NCI-H1436 (cell line): ENCODE measurements at regions not wholly inside any gene's neighbourhood (a gene's known extent, or its start where the extent isn't known, plus 50 kb on each side); places are given as distances from the start of the nearest gene placed in this dataset.

Source experiments
- DNase-seq: peaks from one replicate; lab custom pipeline; 2025; lab: John Stamatoyannopoulos, UW

DNA sequence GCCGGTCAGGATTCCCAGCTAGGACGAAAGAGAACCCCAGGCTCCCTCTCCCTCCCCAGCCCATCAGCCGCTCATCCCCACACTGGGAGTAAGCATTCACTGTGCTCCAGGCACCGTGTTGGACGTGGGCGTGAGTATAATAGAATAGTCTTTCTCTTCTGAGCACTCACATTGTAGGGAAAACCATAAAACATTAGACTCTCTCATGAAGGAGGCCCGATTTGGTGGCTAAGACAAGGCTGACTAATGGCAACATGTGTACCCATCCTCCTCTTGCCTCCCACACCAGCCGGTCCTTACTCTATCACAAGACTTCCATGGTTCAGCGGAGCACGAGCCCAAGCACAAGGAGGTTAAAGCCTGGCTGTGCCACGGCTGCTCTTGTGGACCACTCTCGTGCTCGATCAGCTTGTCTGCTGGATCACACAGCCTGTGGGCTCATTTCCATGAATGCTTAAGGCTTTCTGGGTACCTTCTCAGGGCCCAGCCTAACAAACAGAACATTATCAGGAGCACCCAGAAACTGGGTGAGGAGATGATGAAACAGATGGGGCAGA lies 540.9 kb upstream of the RAB6C start:
- DNase-seq = no peak

DNA sequence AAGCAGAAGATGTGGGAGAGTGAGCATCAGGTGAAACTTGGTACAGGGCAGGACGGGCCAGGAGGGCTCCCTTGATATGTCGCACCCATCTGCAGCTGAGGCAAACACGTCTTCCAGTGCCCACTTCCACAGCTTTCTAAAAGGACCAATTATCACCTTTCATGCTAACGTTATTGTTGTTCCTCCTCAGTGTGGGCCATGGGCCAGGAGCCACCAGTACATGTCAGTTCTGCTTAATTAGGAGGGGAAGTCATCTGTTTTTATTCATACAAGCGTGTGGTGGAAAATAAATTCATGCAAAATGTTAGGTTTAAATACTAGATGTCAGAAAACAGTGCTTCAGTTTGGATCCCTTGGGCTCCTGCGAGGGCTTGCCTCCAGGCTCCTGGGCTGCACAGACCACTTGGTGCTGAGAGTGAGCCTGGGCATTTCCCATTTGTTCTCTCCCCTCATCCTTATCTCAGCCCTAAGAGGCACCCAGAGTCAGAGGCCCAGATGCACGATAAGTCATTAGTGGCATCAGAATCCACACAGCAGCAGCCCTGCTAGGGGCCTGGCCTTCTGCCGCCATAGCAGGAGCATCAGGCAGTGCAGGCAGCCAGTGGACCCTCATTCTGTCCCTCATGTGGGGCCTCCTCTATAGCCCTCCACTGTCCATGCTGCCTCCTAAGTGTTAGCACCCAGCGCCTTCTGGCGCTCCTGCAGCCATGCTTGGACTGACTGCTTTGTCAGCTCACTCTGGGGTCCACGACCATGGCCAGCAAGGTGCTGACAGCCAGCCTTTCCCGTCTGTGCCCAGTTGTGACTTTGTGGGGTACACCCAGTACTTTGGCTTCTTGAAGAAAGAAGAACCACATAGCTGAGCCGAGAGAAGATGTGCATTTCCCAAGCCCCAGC lies 539.8 kb upstream of the RAB6C start:
- no peak for DNase-seq

DNA sequence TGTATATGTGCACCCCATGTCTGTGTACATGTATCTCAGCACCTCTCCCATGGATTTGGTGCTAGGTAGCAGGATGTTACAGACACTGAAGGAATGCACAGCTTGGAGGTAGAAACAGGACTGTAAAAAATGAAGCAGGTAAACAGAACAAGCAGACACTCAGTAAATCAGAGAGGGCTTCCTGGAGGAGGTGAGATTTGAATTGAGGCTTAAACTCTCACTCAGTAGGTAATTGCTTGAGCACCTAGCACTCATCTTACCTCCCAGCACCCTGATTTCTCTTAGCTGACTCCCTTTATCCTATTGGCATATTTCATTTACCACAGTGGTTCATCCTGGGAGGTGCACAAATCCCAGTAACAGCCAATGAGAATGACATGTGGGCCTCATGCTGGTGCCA lies 537.9 kb upstream of the RAB6C start:
- DNase-seq = no peak

DNA sequence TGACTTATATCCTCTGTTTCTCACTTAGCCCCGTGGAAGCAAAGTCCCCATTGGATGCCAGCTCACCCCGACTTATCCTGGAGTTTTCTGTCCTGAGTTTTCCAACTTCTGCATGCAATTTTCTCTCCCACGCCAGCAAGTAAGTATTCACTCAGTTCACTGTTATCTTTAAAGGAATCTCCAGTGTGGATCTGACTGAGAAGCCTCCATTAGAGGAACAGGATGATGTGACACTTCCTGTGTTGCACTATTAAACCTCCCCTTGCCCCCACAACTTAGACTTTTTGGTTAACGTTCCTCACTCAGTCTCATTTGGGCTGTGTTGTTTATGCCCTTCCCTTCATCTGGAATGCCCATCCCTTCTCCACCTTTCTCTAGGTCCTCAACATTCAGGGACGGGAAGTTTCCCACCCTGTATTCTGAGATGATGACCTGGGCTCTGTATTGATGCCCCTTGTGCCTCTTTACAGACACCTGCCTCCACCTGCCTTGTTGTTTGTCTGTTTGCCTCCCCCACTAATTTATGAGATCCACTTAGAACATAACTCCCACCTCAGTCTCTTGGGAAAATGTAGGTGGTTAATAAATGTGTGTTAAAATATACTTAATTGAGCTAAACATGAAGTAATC lies 536.1 kb upstream of the RAB6C start:
- DNase-seq = no peak

DNA sequence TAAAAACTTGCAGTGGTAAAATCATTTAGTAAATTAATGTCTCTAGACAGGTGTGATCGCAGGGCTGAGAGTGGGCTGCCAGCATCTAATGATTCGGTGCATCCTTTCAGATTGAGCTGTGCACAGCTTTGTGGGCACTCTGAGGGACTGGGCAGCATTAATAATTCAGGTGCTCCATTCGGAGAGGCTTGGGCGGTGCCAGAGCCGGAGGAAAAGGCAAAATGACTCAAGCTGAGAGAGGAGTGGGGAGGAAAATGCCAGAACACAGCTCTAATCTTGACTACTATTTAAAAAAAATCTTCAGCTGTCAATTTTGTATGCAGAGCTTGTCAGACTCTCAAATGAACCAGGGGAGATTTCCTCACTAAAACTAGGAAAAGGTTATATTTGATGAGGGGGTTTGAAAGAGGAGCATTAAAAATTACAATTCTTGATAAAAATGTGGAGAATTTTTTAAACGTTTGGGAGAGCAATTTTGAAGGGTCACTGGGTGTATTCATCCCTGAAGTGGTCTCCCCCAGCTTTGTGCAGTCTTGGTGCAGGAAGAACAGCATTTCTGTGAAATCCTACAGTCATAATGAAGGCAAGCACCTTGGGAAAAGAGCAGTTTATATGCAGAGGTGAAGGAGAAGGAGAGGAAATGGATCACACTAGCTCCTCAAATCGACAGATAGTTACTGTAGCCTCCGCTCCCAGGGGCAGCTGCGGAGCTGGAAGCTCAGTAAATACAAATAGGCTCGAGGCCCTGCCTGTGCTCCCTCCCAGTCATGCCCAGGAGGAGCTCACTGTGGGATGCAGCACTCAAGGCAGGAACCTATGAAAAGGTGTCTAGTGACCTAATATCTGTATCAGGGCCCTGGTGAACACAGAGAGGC lies 535.4 kb upstream of the RAB6C start:
- DNase-seq = no peak

DNA sequence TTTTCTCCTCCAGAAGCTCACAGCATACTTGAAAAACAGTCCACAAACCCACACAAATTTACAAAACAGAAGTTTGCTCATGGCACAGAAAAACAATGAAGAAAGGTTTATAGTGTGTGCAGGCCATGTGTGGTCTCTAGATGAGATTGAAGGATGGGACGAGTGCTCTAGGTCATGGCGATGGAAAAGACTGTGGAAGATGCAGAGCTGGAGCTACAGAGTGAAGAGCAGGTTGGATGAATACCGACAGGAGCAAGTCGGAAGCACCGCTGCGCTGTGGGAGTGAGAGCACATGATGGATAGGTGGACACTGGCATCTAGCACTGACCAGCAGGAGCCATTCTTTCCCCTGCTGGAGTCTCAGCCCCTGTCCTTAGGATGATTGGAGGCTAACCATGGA lies 534.7 kb upstream of the RAB6C start:
- DNase-seq = no peak

DNA sequence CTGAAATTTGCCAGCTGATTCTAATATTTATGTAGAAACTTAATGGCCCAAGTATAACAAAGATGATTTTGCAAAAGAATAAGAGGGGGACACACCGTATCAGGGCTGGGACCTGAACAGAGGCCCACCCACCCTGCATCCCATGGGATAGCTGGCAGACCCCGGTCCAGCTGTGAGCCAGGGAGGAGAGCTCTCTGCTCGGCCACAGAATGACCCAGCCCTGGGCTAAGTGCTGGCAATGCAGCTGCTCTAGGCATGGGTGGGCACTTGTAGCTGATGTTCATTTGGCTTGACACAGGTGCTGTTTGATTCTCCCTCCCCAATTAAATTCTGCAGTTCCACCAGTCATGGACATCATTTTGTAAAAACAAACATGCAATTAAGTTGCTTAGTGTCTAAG lies 522.8 kb upstream of the RAB6C start:
- DNase-seq = no peak

DNA sequence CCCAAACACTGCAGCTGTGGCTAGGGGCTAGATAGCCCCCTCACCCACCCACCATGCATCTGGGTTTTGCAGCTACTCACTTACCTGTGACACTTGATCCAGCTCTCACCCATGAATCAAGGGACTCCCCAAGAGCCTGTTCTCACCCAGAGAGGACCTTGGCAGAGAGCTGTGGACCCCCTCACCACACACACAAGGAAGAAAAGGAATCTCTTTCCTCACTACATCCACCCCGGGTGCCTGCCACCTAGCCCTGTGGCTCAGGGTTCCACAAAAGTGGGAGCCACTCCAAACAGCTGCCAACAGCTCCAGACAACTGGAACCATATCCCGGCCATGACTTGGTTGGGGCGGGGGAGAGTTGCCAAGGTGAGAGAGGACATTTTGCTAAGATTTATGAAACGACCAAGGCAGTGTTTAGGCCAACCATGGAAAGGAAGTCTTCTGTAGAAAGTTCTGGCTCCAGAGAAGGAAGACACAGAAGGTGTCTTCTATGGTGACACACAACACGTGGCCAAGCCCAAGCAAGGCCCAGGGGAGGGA lies 522.1 kb upstream of the RAB6C start:
- no peak for DNase-seq

DNA sequence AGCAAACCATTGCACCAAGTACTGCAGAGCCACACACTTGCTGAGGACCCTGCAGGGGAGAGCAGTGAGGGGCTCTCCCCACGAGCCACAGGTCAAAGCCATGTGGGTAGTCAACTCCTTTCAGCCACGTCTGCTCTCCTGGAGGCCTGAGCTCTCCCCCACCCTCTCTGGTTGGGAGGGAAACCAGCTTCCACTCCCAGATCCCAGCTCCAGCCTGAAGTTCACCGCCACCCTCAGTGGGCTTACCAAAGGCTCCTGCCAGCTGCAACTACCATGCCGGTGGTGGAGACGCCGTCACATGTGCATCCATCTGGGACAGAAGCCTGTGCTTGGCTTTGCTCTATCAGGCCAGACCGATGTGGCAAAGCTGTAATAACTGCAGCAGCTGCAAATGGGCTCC lies 521.5 kb upstream of the RAB6C start:
- DNase-seq = no peak

DNA sequence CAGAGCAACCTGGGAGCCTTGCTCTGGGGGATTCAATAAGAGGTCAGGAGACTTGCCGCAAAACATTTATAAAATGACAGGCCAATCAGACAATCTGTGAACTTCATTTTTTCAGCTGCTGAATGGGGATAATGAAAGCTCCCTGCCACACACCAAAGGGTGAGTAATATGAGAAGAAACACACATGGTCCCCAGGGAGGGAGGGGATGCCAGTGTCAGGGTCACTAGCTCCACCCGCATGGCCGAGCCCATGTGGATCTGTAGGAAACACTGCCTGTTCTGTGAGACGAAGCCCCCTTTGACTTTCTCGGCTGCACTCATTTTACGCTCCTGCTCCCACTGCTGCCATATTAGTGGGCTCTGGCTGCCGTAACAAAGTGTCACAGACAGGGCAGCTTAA lies 521.0 kb upstream of the RAB6C start:
- DNase-seq = no peak

DNA sequence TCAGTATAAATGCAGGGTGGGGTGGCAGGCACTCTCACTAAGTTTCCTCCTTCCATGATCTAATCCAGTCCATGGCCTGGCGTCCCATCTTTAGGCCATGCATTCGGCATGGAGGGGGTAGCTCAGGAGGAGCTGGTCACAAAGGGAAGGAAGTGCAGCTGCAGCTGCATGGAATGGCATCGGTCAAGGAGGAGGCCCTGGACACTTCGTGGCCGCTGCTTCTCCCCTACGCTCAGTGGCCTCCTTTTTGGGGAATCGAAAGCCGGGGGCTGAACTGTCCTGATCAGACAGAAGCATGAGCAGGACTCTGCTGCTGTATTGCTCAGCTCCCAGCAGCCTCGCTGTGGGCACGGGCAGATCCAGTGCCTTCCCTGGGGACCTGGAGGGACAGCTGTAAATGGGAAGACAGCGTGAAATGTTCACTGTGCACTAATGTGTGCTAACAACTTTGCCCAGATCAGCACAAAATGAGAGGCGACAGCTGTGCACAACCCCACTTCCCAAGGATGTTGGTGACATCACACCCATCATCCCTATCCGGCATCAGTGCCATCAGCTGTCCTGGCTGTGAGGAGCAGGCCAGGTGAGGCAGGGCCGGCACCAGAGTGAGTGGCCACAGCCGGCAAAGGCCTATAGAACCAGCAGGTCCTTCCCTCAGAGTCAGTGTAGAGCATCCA lies 520.1 kb upstream of the RAB6C start:
- DNase-seq = no peak

DNA sequence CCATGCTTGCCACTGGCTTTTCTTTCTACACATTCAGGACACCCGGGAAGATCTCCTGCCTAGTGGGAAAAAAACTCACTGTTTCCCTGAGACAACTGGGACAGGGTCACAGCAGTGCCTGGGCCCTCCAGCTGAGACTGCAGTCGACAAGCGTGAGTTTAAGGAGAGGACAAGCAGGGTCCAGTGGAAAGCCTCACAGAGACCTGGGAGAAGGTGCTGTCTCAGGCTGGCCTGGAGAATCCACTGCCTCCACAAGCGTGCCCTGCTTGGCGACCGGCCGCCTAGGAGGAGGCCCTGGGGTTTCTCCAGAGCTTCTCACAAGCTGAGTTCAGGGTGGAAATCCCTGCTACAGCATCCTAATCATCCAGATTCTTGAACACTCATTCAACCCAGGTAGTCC lies 519.6 kb upstream of the RAB6C start:
- no peak for DNase-seq

DNA sequence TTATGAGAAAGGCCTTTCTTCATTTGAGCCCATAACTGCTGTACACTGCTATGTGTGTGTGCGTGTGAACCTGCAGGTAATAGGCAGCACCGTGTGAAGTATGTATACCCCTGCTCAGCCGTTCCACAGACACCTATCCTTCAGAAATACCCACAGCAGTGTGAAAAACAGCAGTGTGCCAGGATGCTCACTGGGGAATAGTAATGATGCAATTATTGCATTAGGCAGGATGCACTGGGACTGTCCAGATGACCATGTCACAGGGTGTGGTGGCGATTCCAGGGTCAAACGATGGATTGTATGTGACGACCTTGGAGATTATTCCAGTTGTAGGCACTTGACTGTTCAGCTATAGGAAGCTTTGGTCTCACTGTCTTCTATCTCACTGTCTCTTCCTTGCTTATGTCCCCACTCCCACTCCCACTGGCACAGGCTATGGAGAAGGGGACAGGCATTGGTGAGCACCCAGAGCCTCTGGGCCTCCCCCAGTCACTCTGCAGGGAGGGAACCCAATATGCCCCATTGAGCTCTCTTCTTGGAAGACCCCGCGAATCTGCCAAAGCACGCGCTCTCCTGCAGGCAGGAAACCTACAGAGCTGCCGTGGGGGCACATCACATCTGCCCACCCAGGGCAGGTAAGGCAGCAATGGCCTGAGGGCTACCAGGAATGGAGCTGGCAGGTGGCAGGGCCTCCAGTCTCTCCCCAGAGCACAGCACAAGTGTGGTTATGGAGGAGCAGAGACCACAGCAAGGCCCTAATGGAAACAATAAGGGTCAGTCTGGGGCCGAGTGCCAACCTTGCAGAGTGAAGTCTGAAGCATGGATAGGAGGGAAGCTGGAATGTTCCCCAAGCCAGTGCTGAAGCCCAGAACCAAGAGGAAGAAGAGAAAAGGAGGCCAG lies 518.9 kb upstream of the RAB6C start:
- no peak for DNase-seq

DNA sequence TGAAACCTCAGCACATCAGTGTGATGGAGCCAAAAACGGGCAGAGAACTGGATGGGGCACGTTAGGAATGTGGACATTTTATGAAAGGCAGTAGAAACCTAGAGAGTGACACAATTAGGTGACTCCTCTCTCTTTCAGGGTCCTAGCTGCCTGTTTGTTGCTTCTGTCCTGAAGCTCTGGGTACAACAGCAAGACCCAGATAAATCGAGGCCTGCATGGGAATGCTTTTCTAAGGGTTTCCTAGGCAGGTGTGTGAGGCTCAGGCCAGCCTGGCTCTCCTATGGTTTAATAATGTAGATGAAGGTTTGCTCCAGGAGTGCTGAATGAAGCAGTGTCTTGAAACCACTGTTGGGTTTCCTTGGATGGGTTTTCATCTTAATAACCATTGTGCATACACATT lies 517.1 kb upstream of the RAB6C start:
- DNase-seq = no peak

DNA sequence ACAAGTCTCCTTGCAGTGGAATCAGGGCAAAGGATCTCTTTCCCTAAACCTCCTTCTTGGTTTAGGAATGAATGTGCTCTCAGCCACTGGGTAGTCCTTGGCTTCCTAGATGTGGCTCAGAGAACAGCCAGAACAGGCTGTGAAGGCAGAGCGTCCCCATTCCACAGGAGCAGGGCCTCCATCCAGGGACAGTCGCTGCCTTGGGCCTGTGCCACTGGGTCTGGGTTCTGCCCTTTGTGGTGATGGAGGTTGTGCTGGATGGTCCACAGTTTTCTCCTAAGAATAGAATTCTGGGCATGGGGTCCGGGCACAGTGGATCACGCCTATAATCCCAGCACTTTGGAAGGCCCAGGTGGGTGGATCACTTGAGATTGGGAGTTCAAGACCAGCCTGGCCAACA lies 516.5 kb upstream of the RAB6C start:
- DNase-seq = no peak

DNA sequence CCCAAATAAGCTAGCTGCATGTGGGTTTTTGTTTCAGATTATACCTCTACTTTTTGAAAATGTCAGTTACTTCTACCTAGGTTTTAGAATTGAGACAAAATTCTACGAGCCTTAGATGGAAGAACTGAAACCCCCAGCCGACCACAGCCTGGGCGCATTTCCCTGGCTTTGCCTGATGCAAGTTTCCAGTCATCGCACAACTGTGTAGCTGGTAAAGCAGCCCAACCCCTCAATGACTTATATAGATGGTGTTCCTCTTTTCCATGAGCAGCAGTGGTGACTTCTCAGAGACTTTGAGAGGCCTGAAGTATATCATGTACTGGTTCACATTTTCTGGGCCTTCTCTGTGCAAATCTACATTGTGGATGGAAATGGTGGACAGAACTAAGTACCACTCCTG lies 515.4 kb upstream of the RAB6C start:
- no peak for DNase-seq

DNA sequence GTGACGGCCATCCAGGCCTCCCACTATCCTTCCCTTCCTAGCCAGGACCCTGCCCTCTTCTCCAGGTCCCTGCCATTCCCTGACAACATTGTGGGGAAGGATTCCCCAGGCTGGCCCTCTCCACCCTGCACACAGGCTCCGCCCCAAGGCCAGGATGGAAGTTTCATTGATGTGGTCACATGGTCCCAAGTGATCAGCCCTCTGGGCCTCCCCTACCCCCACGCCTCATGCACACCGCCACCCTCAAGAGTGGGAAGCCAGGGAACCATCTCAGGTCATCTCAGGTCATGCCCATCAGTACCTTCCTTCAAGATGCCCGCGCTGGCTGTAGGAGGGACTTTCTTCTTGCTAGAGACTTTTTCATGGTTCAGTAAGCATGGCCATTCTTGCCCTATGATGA lies 514.8 kb upstream of the RAB6C start:
- no peak for DNase-seq

DNA sequence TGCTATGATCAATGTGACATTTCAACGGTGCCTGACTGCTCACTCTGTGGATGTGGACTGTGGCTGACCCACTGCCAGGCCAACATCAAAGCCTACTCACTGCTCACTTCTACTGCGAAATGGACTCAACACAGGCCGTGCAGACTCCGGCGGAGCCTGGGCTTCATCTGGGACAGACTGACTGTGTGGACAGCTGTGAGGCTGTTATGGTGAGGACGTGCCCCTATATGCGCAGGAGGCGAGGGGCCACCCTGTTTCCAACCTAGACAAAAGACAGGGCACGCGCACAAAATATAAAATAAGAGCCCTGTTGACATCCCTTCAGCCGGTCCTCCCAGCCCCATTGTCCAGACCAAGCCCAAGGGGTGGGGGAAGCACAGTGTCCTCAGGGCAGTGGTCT lies 514.4 kb upstream of the RAB6C start:
- DNase-seq = no peak

DNA sequence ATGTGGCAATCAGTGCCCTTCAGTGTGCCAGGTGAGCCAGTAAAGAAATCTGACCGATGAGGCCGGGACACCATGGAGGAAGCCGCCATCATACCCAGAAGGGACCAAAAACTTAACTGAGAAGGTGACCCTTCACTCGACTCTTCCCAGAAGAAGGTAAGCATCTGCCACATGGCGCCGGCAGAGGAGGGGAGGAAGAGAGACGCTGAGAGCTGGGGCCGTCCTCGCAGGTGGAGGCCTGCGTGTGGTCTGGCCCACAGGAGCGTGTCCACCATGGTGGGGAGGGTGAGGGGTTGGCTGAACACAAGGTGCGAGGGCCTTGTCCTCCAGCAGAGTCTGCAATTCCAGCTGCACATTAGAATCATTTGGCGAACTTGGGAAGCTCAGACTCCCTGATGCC lies 513.1 kb upstream of the RAB6C start:
- DNase-seq = no peak

DNA sequence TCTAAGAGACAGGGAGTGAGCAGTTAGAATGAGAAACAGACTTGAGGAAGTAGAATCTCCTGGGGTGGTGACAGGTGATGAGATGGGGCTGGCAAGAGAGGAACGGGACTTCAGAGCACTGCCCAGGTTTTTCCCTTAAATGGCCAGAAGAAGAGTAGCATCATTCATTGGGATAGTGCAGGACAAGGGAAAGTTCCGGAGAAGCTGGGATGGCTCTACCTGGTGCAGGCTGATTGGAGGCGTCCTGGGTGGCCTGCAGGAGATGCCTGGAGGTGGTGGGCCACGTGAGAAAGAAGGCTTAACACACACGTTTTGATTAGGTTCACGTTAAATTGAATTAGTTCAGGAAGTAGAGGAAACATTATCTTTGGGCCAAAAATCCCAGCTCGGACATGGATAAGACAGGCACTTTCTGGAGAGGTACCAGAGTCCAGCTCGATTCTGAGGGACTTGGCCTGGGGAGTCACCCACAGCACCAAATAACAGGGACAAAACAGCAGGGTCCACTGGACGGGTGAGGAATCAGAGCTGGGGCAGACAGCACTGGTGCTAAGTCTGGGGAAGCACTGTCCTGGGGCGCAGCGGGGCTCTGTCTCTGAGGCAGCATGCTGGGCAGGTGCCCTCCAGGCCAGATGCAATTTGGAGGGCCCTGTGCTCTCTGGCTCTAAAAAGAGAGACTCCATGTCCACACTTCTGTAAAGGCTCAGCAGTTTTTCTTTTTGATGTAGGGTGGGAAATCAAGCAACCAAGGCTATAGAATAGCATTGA lies 512.3 kb upstream of the RAB6C start:
- DNase-seq = no peak
